ENCODE measurements at regions not wholly inside any gene's neighbourhood (a gene's known extent, or its start where the extent isn't known, plus 50 kb on each side); places are given as distances from the start of the nearest gene placed in this dataset.

DNA sequence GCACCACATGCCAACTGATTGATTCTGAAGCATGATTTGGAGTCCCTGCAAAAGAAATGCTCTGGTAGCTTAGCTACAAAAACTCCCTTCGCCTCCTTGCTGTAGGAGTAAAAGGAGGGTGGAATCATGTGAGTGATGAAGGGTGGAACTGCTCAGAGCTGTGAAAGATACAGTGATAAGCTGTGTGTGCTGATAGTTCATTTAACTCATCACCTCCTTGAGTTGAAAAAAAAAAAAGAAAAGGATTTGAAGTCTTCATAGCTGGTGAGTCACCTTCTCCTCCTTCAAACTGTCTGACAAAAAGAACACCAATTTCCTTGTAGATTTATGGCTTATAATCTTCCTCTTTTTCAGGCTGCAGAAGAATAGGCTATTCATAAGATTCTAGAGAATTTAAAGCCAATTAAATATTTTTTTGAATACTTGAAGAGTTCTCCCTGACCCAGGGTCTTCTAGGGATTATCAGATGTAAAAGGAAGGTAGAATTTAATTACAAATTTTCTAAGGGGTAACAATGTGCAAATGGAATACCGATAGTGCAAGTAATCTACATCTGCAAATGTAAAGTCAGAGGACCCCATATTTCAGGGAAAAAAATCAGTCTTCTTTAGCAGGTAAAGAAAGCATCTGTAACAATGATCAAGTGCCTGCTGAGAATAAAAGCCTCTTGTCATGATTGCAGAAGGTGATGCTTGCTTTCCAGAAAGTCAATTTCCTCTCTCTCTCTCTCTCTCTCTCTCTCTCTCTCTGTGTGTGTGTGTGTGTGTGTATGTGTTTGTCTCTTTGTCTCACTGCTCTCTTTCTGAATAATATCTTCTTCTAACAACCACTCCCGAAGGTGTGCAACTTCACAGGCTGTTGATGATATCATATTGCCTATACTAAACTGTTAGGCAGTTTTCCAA is 208.8 kb upstream of the VEGFC start:
- no peak for TF ChIP-seq GATA2 (IDR thresholded peaks at IDR 0.05; ENCODE audit: low read depth, low read length)
- TF ChIP-seq GATA3 (IDR thresholded peaks at IDR 0.05; ENCODE audit: low read depth, low read length), result no peak
